ENCODE measurements at regions not wholly inside any gene's neighbourhood (a gene's known extent, or its start where the extent isn't known, plus 50 kb on each side); places are given as distances from the start of the nearest gene placed in this dataset.

- no peak for TF ChIP-seq CTCF (IDR thresholded peaks at IDR 0.05)
- no peak for TF ChIP-seq POLR2A (IDR thresholded peaks at IDR 0.05)
Observed at GRCh38 chr15:46317029-46317428, 682.2 kb downstream of the SQOR start.

Data from body of pancreas (tissue), 4 donors.